ENCODE measurements at regions not wholly inside any gene's neighbourhood (a gene's known extent, or its start where the extent isn't known, plus 50 kb on each side); places are given as distances from the start of the nearest gene placed in this dataset.
"Not testable (repeated sequence)": the region's sequence is repeated elsewhere in the genome, so short reads cannot be mapped to it uniquely, and the experiment has no call there.

DNA sequence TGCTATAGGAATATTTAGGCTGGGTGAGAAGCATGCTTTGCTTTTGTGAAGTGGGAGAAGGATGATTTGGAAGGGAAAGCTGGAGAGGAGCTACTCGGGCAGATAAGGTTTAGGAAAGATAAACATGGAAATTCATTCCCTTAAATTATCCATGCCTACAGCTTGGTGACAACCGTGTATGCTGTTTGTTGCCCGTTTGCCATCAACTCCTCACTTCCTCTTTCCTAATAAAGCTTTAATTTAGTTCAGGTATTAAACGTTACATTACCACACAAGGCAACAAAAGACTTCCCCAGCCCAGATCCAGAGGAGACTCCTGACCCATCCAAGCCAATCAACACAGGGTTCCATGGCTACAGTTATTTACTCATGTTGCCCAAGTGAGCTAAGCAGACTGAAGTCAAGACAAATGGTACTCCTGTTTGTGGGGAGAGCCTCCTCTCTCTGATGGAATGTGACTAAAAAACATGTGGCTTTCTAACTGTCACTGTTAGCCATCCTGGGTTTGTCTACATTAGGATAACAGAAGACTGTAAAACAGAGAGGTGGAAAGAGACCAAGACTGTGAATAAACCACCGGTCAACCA is 101.7 kb upstream of the GRAMD1B start:
- Histone ChIP-seq H3K27ac (ENCODE audit: low read depth, low read length) (no peak overlapping the region), H3K4me3 (ENCODE audit: low read depth in 1 of 2, low read length in 2 of 2) (no peak overlapping the region), H3K9ac (ENCODE audit: low read depth in 1 of 2, low read length in 2 of 2) (no peak overlapping the region), H3K9me3 (ENCODE audit: control insufficient read depth in 1 of 2, low read length in 2 of 2) (no peaks in the 10 kb centered on the region), H3K36me3 (ENCODE audit: control insufficient read depth in 1 of 2, insufficient read depth in 2 of 2, low read length in 2 of 2) (no peaks in the 10 kb centered on the region), H3K4me1 (ENCODE audit: control insufficient read depth in 1 of 2, insufficient read depth in 2 of 2, low read length in 2 of 2) (no peaks in the 10 kb centered on the region), H3K27me3 (ENCODE audit: control insufficient read depth in 1 of 2, insufficient read depth in 2 of 2, low read length in 2 of 2) (no peaks in the 10 kb centered on the region)

DNA sequence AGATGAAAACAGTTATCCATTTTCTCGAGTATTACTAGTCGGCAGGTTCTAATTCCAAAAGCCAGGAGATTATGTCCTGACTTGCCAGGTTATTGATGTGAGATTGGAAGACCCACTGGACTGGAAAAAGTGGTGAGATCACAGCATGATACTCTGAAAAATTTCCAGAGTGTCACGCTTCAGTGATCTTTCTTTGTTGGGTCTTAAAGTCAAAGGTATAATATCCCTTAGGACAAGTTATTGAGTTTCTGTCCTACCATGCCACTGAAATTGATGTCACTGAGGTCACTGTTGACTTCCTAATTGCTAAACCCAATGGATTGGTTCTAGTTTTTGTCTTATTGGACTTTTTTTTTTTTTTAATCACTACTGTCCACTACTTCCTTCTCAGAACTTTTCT is 104.5 kb upstream of the GRAMD1B start:
- H3K9me3 ChIP-seq (ENCODE audit: control insufficient read depth in 1 of 2, low read length in 2 of 2), result no peaks in the 10 kb centered on the region
- H3K27ac ChIP-seq (ENCODE audit: low read depth, low read length), result no peak overlapping the region
- H3K36me3 ChIP-seq (ENCODE audit: control insufficient read depth in 1 of 2, insufficient read depth in 2 of 2, low read length in 2 of 2), result no peaks in the 10 kb centered on the region
- no peaks in the 10 kb centered on the region for H3K4me1 ChIP-seq (ENCODE audit: control insufficient read depth in 1 of 2, insufficient read depth in 2 of 2, low read length in 2 of 2)
- H3K9ac ChIP-seq (ENCODE audit: low read depth in 1 of 2, low read length in 2 of 2), result no peak overlapping the region
- H3K27me3 ChIP-seq (ENCODE audit: control insufficient read depth in 1 of 2, insufficient read depth in 2 of 2, low read length in 2 of 2), result peaks cover 2 to 5% of the 10 kb centered on the region in 2 donors
- no peak overlapping the region for H3K4me3 ChIP-seq (ENCODE audit: low read depth in 1 of 2, low read length in 2 of 2)

DNA sequence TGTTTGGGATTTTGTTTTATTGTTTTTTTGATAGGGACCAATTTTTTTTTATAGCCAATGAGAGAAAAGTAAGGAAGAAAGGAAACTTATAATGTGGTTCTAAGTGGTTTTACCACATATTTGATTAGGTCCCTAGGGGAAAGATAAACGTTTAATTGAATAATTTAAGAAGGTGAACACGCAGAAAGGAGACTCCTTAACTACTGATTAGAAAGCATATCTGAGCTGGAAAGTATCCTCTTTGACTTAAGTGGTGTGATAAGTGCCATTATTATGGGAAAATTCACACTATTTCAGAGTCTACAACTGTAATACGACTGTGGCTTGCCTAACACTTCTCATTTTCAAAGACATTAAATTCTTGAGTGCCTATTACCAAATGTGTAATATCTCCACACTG is 106.5 kb upstream of the GRAMD1B start:
- Histone ChIP-seq H3K9ac (ENCODE audit: low read depth in 1 of 2, low read length in 2 of 2) (no peak overlapping the region), H3K36me3 (ENCODE audit: control insufficient read depth in 1 of 2, insufficient read depth in 2 of 2, low read length in 2 of 2) (no peaks in the 10 kb centered on the region), H3K4me3 (ENCODE audit: low read depth in 1 of 2, low read length in 2 of 2) (no peak overlapping the region), H3K9me3 (ENCODE audit: control insufficient read depth in 1 of 2, low read length in 2 of 2) (no peaks in the 10 kb centered on the region), H3K27ac (ENCODE audit: low read depth, low read length) (no peak overlapping the region), H3K27me3 (ENCODE audit: control insufficient read depth in 1 of 2, insufficient read depth in 2 of 2, low read length in 2 of 2) (peaks cover 5 to 10% of the 10 kb centered on the region in 2 donors), H3K4me1 (ENCODE audit: control insufficient read depth in 1 of 2, insufficient read depth in 2 of 2, low read length in 2 of 2) (no peaks in the 10 kb centered on the region)

DNA sequence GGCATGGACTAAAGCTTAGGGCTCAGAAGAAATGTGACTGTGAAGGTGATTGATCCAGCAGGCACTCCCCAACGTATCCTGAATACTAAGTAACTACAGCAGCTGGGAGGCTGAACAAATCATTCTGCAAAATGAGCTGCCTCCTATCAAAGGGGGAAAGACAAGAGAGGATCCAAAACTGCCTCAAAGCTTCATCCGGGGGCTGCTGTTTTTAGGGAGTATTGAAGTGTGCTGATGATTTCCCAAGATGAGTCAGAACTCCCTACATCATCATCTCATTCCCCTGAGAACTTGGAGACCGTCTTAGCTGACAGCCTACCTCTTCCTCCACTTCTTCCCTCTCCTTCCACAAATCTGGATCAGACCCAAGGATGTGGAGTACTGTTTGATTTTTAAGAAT is 108.4 kb upstream of the GRAMD1B start:
- H3K27me3 ChIP-seq (ENCODE audit: control insufficient read depth in 1 of 2, insufficient read depth in 2 of 2, low read length in 2 of 2), result peaks cover 5 to 14% of the 10 kb centered on the region in 2 donors
- H3K9ac ChIP-seq (ENCODE audit: low read depth in 1 of 2, low read length in 2 of 2), result no peak overlapping the region
- H3K36me3 ChIP-seq (ENCODE audit: control insufficient read depth in 1 of 2, insufficient read depth in 2 of 2, low read length in 2 of 2), result no peaks in the 10 kb centered on the region
- no peak overlapping the region for H3K27ac ChIP-seq (ENCODE audit: low read depth, low read length)
- H3K9me3 ChIP-seq (ENCODE audit: control insufficient read depth in 1 of 2, low read length in 2 of 2), result no peaks in the 10 kb centered on the region
- no peak overlapping the region for H3K4me3 ChIP-seq (ENCODE audit: low read depth in 1 of 2, low read length in 2 of 2)
- H3K4me1 ChIP-seq (ENCODE audit: control insufficient read depth in 1 of 2, insufficient read depth in 2 of 2, low read length in 2 of 2), result no peaks in the 10 kb centered on the region

DNA sequence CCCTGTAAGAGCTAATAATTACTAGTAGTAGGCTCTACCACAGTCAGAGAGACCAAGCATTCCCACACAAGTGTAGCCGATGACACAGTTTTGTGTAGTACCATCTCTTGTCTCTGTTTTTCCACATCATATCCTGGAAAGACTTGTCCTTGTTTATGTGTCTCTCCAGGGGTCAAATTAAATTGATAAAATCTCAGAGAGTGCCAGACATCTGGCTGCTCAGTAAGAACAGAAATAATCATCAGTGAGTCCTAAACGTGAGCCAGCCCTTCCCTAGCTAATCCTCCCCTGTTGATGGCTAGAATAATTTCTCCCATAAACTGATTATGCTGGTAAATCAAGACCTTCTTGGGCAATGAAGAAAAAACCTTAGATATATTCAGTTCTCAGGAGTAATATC is 111.4 kb upstream of the GRAMD1B start:
- Histone ChIP-seq H3K9me3 (ENCODE audit: control insufficient read depth in 1 of 2, low read length in 2 of 2) (no peaks in the 10 kb centered on the region), H3K27me3 (ENCODE audit: control insufficient read depth in 1 of 2, insufficient read depth in 2 of 2, low read length in 2 of 2) (peaks cover 5 to 14% of the 10 kb centered on the region in 2 donors), H3K9ac (ENCODE audit: low read depth in 1 of 2, low read length in 2 of 2) (no peak overlapping the region), H3K4me3 (ENCODE audit: low read depth in 1 of 2, low read length in 2 of 2) (no peak overlapping the region), H3K36me3 (ENCODE audit: control insufficient read depth in 1 of 2, insufficient read depth in 2 of 2, low read length in 2 of 2) (no peaks in the 10 kb centered on the region), H3K4me1 (ENCODE audit: control insufficient read depth in 1 of 2, insufficient read depth in 2 of 2, low read length in 2 of 2) (no peaks in the 10 kb centered on the region), H3K27ac (ENCODE audit: low read depth, low read length) (no peak overlapping the region)

DNA sequence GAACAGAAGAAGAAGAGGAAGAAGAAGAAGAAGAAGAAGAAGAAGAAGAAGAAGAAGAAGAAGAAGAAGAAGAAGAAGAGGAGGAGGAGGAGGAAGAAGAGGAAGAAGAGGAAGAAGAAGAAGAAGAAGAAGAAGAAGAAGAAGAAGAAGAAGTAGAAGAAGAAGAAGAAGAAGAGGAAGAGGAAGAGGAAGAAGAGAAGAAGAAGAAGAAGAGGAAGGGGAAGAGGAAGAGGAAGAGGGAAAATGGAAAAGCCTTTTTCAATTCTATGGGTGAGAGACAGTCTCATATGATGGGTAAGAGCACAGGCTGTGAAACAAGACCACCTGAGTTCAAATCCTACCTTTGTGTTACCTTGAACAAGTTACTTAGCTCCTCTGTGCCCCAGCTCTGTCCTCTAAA is 111.9 kb upstream of the GRAMD1B start:
- peaks cover 5 to 14% of the 10 kb centered on the region in 2 donors for H3K27me3 ChIP-seq (ENCODE audit: control insufficient read depth in 1 of 2, insufficient read depth in 2 of 2, low read length in 2 of 2)
- H3K36me3 ChIP-seq (ENCODE audit: control insufficient read depth in 1 of 2, insufficient read depth in 2 of 2, low read length in 2 of 2); H3K4me1 ChIP-seq (ENCODE audit: control insufficient read depth in 1 of 2, insufficient read depth in 2 of 2, low read length in 2 of 2); H3K9ac ChIP-seq (ENCODE audit: low read depth in 1 of 2, low read length in 2 of 2); H3K27ac ChIP-seq (ENCODE audit: low read depth, low read length); H3K9me3 ChIP-seq (ENCODE audit: control insufficient read depth in 1 of 2, low read length in 2 of 2); H3K4me3 ChIP-seq (ENCODE audit: low read depth in 1 of 2, low read length in 2 of 2): not testable (repeated sequence)

DNA sequence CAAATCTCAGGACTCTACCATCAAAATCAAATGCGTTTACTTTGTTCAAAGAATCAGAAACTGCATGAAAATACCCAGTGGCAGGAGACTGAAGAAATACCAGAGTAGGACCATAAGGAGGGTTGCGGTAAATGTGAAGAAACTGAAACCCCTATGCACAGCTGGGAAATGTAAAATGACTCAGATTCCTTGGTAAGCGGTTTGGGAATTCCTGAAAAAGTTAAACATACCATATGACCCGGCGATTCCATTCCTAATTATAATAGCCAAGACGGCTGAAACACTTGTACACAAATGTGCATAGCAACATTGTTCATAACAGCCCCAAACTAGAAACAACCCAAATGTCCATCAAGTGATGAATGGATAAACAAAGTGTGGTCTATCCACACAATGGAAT is 114.1 kb upstream of the GRAMD1B start:
- Histone ChIP-seq H3K4me1 (ENCODE audit: control insufficient read depth in 1 of 2, insufficient read depth in 2 of 2, low read length in 2 of 2) (no peaks in the 10 kb centered on the region), H3K4me3 (ENCODE audit: low read depth in 1 of 2, low read length in 2 of 2) (no peak overlapping the region), H3K9me3 (ENCODE audit: control insufficient read depth in 1 of 2, low read length in 2 of 2) (no peaks in the 10 kb centered on the region), H3K36me3 (ENCODE audit: control insufficient read depth in 1 of 2, insufficient read depth in 2 of 2, low read length in 2 of 2) (no peaks in the 10 kb centered on the region), H3K27me3 (ENCODE audit: control insufficient read depth in 1 of 2, insufficient read depth in 2 of 2, low read length in 2 of 2) (peaks cover 0 to 12% of the 10 kb centered on the region in 2 donors), H3K27ac (ENCODE audit: low read depth, low read length) (no peak overlapping the region), H3K9ac (ENCODE audit: low read depth in 1 of 2, low read length in 2 of 2) (no peak overlapping the region)

DNA sequence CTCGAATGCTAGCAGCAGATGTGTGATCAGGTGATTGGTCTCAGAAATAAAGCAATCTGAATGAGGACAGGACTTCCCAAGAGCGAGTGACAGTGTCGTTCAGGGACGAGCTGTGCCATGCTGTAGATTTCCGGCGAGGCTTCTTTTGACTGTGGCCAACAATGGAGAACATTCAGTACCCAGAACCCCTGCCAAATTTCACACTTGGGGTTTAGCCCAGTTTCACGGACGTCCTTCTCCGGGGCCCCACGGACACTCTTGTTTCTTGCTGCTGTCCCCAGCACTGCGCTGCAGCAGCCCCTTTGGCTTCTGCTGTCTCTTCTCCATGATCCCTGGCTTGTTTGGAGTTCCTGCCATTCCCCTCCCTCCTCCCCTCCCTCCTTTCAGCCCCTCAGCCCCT is 115.1 kb upstream of the GRAMD1B start:
- Histone ChIP-seq H3K27ac (ENCODE audit: low read depth, low read length) (no peak overlapping the region), H3K27me3 (ENCODE audit: control insufficient read depth in 1 of 2, insufficient read depth in 2 of 2, low read length in 2 of 2) (peaks cover 0 to 8% of the 10 kb centered on the region in 2 donors), H3K9me3 (ENCODE audit: control insufficient read depth in 1 of 2, low read length in 2 of 2) (no peaks in the 10 kb centered on the region), H3K36me3 (ENCODE audit: control insufficient read depth in 1 of 2, insufficient read depth in 2 of 2, low read length in 2 of 2) (no peaks in the 10 kb centered on the region), H3K9ac (ENCODE audit: low read depth in 1 of 2, low read length in 2 of 2) (no peak overlapping the region), H3K4me3 (ENCODE audit: low read depth in 1 of 2, low read length in 2 of 2) (no peak overlapping the region), H3K4me1 (ENCODE audit: control insufficient read depth in 1 of 2, insufficient read depth in 2 of 2, low read length in 2 of 2) (no peaks in the 10 kb centered on the region)

DNA sequence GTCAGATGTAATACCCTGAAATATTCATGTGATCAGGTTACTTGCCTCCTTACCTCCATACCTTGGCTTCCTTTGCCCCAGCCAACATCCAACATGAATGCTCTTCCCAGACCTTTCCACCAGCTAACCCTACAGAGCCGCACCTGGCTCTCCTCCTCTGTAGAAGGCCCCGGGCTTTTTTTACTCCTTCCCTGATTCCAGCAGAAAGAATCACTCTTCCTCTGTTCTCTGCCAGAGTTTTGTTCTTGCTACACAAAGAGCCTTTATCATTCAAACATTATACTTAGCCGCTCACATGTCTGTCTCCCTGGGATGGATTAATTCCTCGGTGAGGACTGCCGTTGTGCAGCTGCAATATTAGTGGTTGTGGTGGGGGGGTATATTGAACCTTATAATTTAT is 116.8 kb upstream of the GRAMD1B start:
- Histone ChIP-seq H3K4me3 (ENCODE audit: low read depth in 1 of 2, low read length in 2 of 2) (no peak overlapping the region), H3K9me3 (ENCODE audit: control insufficient read depth in 1 of 2, low read length in 2 of 2) (no peaks in the 10 kb centered on the region), H3K27ac (ENCODE audit: low read depth, low read length) (no peak overlapping the region), H3K9ac (ENCODE audit: low read depth in 1 of 2, low read length in 2 of 2) (no peak overlapping the region), H3K4me1 (ENCODE audit: control insufficient read depth in 1 of 2, insufficient read depth in 2 of 2, low read length in 2 of 2) (peaks cover 0 to 4% of the 10 kb centered on the region in 2 donors), H3K27me3 (ENCODE audit: control insufficient read depth in 1 of 2, insufficient read depth in 2 of 2, low read length in 2 of 2) (peaks cover 0 to under 1% of the 10 kb centered on the region in 2 donors), H3K36me3 (ENCODE audit: control insufficient read depth in 1 of 2, insufficient read depth in 2 of 2, low read length in 2 of 2) (no peaks in the 10 kb centered on the region)

DNA sequence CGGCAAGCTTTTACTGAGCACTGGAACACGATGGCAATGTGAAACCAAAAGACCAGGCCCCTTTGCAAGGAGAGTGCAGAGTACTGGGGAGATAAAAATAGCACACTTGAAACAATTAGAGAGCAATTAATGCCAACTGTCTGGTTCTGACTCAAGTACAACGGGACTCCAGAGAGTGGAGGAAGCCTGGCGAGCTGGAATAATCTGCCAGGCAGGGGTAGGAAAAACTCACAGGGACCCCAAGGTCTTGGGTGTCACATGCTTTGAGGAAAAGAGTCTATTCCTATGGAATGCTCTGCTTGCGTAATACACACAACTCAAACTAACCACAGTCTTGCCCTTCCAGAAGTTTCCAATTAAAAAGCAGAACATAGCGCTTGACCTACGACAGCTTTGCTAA is 113.0 kb upstream of the CLMP start:
- Histone ChIP-seq H3K4me1 (ENCODE audit: control insufficient read depth in 1 of 2, insufficient read depth in 2 of 2, low read length in 2 of 2) (peaks cover 0 to 6% of the 10 kb centered on the region in 2 donors), H3K36me3 (ENCODE audit: control insufficient read depth in 1 of 2, insufficient read depth in 2 of 2, low read length in 2 of 2) (no peaks in the 10 kb centered on the region), H3K27ac (ENCODE audit: low read depth, low read length) (no peak overlapping the region), H3K9ac (ENCODE audit: low read depth in 1 of 2, low read length in 2 of 2) (no peak overlapping the region), H3K27me3 (ENCODE audit: control insufficient read depth in 1 of 2, insufficient read depth in 2 of 2, low read length in 2 of 2) (peaks cover 0 to 7% of the 10 kb centered on the region in 2 donors), H3K9me3 (ENCODE audit: control insufficient read depth in 1 of 2, low read length in 2 of 2) (no peaks in the 10 kb centered on the region), H3K4me3 (ENCODE audit: low read depth in 1 of 2, low read length in 2 of 2) (no peak overlapping the region)

DNA sequence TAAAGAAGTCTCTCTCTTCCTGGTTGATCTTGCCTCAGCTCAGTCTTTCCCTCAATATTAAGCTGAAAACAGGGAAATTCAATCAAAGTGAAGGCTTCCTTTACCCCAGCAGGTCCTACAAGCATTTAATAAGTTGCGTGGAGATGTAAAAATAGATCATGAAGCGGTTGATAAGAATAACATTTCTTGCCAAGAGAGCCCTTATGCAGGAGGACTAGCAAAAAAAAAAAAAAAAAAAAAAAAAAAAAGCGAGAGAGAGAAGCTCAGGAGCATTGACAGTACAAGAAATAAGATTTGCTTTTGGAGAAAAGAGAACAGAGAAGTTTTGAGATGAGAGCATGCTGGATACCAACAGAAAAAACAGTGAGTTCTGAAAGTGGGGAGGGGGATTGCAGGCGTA is 112.2 kb upstream of the CLMP start:
- H3K36me3 ChIP-seq (ENCODE audit: control insufficient read depth in 1 of 2, insufficient read depth in 2 of 2, low read length in 2 of 2), result no peaks in the 10 kb centered on the region
- H3K9me3 ChIP-seq (ENCODE audit: control insufficient read depth in 1 of 2, low read length in 2 of 2), result no peaks in the 10 kb centered on the region
- H3K4me1 ChIP-seq (ENCODE audit: control insufficient read depth in 1 of 2, insufficient read depth in 2 of 2, low read length in 2 of 2), result peaks cover under 1 to 10% of the 10 kb centered on the region in 2 donors
- H3K9ac ChIP-seq (ENCODE audit: low read depth in 1 of 2, low read length in 2 of 2), result no peak overlapping the region
- no peak overlapping the region for H3K27ac ChIP-seq (ENCODE audit: low read depth, low read length)
- no peak overlapping the region for H3K4me3 ChIP-seq (ENCODE audit: low read depth in 1 of 2, low read length in 2 of 2)
- peaks cover 0 to 8% of the 10 kb centered on the region in 2 donors for H3K27me3 ChIP-seq (ENCODE audit: control insufficient read depth in 1 of 2, insufficient read depth in 2 of 2, low read length in 2 of 2)

Measured in duodenal mucosa (tissue), 2 donors.